Anterior cingulate cortex (tissue), 58 donors: ENCODE measurements at regions not wholly inside any gene's neighbourhood (a gene's known extent, or its start where the extent isn't known, plus 50 kb on each side); places are given as distances from the start of the nearest gene placed in this dataset.

Experiments used
- DNase-seq, 58 donors: peaks; one replicate each; lab custom pipeline; 2025; lab: John Stamatoyannopoulos, UW

DNA sequence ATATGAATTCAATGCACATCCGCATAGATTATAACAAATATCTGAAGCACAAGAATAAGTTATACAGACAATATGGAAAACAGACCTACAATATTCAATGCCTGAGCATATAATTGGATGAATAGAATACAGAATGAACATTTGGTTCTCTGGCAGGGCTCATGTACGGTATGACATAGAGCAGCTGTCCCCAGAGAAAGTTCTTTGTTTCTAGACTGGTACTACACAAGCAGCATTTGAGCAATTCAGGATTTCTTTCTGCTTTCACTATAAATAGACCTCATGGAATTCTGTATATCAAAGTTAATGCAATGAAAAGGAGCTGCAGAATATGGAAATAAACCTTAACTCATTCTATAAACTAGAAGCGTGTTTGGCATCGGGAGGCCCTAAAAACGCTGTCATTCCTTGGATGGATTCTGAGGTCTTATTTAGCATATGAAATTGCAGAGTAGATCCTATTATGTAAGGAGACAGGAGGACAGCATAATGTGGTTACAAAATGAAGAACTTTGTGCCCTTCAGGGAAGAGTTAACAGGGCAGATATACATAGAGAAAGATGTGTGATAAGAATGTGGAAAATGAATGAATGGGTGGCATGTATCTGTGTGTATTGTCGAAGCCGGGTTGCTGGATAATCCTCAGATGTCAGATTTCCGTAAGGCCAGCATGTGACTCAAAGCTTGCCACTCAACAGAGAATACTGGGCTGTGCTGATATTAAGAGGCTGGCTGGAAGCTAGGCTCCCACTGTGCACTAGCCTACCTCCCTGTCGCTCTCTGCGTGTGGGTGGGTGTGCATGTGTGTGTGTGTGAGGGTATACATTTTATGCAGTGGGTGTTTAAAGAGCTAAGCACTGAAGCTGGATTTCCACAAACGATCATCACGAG lies 103.3 kb upstream of the SLC4A4 start:
- DNase-seq = peak in 40 of 58 donors; percentile 2 to 59 (median 14)

DNA sequence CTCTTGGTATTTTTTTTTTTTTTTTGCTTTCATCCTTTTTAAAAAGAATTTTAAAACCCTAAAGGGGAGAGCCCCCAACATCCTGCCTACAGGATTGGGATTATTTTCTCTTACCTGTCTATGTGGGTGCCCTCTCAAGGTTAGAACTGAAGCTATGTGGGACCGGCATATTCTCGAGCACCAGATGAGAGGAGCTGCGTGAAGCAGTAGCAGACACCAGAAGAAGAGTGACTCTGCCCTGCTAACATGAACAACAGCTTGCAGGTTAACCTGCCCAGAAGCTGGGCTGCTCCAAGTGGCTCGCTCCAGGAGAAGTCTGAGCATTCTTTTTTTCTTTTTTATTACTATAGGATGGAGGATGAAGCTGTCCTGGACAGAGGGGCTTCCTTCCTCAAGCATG lies 102.6 kb upstream of the SLC4A4 start:
- DNase-seq = no peak

DNA sequence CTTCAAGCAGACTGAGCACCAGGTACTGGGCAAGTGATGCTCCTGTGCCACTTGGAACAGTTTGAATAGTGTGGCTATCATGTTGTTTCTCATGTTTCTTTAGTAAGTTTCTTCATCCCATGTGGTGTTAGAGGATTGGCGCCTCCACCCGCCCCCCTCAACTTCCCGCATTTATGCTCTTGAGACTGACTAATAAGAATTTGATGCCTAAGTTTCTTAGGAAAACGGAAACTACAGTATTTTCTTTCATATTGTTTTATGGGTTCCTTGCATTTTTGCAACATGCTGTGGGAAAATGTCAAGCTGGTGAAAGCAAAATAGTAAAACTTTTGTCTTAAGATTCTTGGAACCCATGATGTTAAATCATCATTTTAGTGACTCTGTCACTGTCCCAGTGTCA lies 101.2 kb upstream of the SLC4A4 start:
- no peak for DNase-seq

DNA sequence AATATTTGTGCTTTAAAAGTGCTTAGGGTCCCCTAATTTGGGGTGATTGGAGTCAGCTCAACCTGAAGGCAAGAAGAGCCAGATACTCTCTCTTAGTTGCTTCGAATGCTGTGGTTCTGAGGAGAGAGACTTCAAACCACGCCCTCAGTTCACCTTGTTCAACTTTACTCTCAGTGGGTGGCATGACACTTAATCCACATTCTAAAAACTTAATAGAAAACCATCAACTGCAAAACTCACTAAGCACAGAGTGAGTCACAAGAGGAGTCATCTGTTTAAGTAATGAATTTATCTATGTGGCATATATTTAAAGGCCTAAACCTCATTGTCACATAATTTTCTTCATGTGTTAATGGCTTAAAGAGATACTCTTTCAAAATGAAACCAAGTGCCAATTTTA lies 99.5 kb upstream of the SLC4A4 start:
- no peak for DNase-seq

DNA sequence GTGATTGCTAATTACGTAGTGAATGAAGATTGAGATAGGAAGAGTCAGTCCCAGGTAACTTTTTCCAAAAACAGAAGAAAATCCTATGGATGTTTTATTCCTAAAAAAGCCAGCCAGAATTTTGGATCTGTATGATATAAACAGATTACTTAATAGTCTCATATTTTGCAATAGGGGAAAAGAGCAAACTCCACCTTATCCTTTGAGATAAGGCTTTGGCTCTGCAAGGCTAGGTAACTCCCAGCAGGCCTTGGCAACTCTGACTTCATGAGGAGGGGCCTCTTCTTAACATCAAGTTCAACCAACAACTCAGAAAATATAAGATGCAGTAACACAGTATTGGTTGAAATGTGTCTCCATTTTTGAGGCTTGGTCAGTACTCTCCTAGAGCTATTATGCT lies 98.7 kb upstream of the SLC4A4 start:
- DNase-seq = no peak

DNA sequence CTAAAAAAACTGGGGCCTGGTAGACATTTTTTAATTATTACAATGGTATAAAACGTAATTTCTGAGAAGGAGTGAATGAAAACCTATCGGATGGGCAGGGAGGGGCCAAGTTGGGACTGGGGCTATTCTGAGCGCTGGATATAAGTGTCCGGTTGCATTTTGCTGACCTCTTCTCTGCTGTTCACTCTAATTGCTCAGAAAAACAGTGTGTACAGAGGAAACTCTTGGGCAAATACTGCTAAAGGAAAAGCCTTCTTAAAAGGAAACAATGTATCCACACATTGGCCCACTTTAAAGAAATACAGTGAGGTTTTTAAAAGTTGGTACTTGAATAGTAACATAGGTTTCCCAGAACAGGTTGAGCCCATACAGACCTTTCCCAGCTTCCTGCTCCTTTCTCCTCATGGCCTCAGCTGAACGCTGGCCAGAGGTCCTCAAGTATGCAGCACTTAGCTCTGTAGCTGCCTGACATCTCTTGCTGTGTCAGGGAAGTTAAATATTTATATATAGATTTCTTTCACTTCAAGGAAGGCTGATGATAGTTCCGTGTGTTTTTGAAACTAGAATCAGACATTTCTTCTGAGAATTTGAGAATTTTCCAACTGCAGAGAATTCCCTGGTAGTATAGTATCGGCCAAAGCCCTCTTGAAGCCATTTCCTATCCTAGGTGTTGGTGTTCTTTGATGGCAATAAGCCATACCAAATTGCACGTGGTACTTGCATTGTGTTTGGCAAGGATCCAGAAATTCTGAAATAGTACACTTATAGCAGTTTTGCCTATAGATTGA lies 97.1 kb upstream of the SLC4A4 start:
- no peak for DNase-seq

DNA sequence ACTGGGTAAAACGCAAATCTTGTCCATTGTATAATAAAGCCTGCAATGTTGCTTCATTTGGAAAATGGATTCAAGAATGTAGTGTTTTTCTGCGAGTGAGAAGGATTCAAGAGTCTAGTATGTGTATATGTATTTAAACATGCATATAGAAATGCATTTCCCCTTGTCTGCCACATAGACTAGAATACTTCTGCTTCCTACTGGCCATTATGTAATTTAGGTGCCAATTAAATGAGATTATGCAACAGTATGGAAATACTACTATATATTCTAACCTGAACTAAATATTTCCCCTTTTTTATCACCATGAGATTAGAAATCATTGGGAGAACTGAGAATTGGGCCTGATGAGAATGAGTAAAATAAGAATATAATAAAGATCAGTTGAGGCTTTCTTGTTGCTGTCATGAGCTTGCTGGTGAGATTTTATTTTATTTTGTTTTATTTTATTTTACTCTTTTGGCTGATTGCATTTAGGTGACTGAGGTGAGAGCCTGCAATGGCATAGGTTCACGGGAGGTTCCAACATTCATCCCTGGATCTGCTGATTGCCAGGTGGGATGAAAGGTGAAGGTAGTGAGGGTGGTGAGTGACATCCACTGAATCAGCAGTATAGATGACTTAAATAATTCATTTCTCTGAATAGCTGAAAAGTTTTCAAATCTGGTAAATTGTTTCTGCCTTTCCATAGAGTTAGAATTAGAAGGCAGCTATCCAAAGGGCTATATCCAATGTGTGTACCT lies 95.6 kb upstream of the SLC4A4 start:
- no peak for DNase-seq

DNA sequence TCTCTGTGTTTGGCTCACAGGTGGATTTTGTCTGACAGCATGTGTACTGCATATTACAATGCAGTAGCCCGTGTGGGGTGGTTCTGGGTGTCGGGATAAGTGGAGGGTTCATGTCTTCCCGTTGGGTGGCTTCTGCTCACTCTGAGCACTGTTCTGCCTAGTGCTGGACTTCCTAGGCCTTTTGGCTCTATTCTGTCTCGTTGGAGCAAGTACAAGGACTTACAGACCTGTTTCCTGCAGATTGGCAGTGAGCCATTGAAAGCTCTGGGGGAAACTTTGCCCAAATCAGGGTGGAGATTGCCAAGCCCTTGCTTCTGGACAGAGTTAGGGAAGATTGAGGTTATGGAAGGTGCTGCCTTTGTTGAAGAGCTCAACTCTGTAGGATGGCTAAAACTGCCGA lies 91.1 kb upstream of the SLC4A4 start:
- DNase-seq = peak in 2 of 58 donors; percentile 8 to 9

DNA sequence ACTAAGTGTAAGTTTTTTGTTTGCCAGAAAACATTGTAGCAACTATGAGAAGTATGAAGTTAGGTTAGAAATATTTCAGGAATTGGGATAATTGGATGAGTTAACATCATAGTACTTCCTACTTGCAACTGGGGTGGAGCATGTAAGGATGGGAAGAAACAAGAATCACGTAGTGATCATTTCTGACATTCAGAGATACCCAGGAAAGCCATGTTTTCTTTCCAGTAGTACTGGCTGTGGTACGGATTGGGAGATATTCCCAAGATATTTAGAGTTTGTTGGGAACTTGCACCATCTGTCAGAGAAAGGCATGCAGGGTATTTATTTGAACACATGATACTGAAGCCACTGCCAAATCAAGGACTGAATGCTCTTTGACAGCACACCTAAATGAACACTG lies 87.6 kb upstream of the SLC4A4 start:
- DNase-seq = no peak

DNA sequence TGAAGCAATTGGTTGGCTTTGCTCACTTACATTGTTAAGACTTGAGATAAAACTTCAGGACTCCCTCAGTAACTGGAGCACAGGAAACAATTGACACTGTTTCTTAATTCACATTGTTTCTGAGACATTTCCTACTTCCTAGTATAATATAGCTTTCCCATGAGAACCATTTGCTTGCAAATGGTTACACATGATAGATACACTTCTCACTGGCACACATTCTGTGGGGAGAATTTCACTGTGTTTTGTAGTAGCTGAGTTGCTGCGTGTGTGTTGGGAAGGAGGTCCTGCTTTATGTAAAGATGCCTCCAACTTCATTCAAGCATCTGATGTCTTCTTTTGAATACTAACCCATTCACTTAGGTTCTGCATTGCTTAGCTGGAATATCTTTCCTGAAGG lies 85.3 kb upstream of the SLC4A4 start:
- DNase-seq = no peak

DNA sequence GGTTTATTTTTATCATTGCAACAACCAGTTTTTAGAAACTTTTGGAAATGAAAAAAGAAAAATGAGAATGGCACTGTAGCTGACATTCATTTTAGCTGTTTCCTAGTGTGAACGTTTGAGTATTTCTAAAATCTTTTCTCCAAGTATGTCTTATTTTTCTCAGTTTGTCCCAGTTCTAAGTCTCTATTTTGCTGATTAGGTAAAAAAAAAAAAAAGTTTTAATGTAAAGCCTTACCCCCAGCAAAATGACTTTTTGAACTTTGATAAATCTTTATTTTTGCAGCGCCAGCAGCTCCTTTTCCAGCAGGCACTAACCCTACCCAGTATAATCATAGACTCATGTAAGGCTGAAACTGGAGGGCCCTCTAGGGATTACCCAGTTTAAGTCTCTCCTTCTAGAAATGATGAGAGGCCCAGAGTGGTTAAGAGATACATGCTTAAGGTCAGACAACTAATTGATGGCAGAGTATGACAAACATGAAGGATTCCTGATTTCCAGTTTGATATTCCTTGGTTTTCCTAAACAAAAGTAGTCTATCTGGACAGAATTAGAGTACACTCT lies 84.3 kb upstream of the SLC4A4 start:
- no peak for DNase-seq

DNA sequence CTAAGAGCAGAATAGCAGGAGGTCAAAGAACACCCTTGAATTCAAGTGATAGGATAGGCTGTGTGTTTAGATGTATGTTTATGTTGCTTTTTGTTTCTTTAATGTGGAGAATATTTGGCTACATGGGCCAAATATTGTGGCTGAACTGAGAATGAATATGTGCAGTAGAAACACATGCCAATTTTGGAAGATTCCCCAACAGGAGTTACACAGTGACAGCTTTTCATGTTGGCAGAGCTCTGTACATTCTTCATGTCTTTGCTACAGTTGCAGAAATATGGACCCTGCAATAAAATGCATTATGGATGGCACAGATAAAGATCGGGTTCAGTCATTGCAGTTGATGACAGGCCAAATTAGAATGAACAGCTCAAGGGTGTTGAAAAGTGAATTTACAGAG lies 82.8 kb upstream of the SLC4A4 start:
- DNase-seq = no peak

DNA sequence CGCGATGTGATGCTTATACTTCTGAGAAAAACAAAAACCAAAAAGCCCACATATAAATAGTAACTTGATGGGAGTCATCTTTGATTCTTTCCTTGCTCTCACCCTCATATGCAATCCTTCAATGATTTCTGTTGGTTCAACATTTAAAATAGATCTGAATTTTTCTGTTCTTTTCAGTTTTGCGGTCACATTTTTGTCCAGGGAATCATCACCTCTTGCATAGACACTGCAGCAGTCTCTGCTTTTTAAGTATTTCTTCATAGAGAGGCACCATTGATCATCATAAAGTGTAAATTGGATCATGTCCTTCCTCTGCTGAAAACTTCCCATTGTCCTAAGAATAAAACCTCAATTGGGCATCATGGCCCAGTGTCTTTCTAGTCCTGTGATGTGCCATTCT lies 81.1 kb upstream of the SLC4A4 start:
- no peak for DNase-seq

DNA sequence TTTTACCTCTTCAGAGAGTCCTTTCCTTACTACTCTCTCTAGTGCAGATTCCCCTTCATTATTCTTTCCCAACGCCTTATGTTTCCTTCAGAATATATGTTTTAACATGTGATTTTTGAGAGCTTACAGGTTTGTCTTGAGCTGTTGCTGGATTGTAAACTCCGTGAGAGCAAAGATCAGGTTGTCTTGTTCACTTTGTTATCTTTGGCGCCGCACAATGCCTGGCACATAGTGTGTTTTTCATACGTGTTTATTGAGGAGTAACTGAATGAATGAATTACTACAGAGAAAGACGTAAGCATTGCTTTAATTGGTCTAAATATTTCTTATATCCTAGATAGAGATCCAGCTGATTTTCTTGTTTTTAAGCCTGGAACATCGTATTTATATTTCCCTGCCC lies 80.5 kb upstream of the SLC4A4 start:
- no peak for DNase-seq

DNA sequence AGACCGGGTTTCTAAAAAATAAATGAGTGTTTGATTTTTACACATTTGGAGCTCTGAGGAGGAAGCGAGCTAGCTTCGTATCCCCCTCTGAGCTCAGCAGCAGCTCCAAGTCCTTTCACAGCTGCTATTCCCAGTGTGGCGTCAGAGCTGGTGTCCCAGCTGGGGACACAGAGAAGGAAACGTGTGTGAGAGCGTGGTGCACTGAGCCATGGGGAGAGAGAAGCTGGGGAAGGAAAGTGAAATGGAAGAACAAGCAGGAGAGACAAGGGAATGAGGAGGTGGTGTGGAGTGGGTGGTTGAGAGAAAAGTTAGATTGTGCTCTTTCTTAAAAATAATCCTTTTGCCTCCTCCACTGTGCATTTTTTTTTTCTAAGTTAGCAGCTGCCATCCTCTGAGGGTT lies 79.5 kb upstream of the SLC4A4 start:
- peak in 50 of 58 donors; percentile 1 to 85 (median 41) for DNase-seq

DNA sequence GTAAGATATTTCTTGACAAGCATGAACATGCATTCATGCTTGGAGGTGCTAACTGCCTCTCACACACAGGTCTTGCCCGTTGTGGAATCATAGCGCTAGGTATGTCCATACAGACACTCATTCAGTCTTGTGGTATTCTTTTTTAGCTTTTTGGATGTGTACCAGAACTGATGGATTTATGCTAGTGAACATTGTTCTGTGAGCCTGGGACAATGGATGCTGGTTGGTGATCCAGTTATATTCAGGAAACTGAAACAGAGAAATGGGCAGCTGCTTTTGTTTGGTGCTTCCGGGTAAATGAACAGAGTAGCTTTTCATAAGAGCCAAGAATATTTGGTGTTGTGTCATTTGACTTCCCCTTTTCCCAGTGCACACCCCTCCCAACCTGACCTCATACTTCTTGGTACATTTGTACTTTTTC lies 78.9 kb upstream of the SLC4A4 start:
- peak in 6 of 58 donors; percentile 8 to 64 (median 30) for DNase-seq

DNA sequence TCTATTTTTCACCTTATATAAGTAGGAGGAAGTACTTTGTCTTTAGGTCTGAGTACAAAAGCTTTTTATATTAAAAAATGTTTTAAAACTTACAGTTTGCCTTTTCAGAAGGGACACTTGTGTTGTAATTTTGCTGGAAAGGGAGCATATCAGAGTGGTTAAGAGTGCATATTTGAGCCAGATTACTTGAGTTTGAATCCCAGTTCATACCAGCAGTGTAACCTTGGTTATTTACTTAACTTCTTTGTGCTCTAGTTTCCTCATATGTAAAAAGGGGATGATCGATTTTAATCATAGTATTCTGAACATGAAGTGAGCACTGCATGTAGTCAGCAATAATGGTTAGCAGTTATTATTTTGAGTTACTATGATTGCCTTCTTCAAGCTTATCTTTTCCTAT lies 78.3 kb upstream of the SLC4A4 start:
- no peak for DNase-seq

DNA sequence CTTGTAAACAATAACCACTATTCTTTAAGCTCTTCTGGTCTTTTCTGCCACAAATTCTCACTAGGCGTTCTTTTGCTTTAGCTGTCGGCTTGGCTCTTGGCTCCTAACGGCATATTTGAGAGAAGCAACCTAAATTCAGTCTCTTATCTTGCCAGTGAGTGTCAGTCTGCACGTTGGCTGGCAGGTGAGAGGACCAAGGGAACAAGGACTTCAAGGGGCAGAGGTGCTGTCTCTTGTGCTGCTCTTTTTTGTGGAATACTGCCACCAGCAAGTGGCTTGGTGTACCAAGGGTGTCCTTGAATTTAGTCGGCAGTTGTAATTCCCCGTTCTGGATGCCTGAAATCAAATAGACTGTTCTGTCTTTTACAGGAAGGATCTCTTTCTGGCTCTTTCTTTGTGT lies 77.8 kb upstream of the SLC4A4 start:
- DNase-seq = peak in 1 of 58 donors; percentile 12

DNA sequence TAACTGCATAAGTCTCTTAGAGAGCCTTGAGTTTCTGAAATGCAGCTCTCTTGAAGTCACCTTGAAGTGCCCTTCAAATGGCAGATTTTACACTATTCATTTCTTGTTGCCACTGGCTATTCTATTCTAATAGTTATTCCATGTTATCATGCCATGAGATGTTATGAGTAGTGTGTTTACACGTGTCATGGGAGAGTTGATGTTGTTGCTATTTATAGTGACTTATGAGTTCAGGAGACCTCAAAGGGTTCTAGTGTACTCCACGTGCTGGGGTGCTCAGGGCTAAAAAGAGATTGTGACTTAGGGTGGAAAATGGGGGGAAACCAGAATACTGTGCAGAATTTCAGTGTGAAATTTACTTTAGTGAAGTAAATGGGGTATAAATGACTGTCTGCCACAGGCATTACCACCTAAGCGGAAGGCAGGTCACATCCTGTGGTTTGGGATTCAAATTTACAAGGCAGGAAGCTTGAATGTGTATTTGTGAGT lies 77.1 kb upstream of the SLC4A4 start:
- no peak for DNase-seq

DNA sequence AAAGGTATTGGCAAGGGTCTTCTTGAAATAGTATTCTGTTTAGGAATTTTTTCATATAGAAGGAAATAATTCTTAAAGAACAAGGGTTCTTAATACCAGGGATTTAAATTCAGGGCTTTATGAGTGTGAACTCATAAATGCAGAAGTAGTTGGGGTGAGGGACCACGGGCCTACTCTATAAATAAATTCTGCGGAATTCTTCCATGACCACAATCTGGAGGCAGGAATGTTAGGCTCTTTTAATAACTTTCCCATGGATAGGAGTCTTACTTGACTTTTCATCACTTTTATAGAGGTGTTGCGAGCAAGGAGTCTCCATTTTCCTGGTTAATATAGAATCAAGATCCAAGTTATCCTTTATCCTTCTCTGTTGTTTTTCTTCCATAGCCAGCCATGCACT lies 76.7 kb upstream of the SLC4A4 start:
- DNase-seq = no peak
